NCI-H345 treated with DMSO at 0.1 percent for 48 hours (cell line): ENCODE measurements at regions not wholly inside any gene's neighbourhood (a gene's known extent, or its start where the extent isn't known, plus 50 kb on each side); places are given as distances from the start of the nearest gene placed in this dataset.

Source experiments
- DNase-seq: peaks from one replicate; lab custom pipeline; 2025; ENCODE audit not compliant: unreplicated experiment; lab: John Stamatoyannopoulos, UW

GRCh38 chr6:147023148-147023547, 181.1 kb upstream of the STXBP5 start:
- no peak for DNase-seq

- DNase-seq: no peak
Measured at GRCh38 chr6:147023581-147023980, 180.6 kb upstream of the STXBP5 start.

GRCh38 chr6:147029923-147030322, 174.3 kb upstream of the STXBP5 start:
- DNase-seq: no peak

GRCh38 chr6:147033267-147033666, 170.9 kb upstream of the STXBP5 start:
- DNase-seq: no peak

GRCh38 chr6:147035886-147036285, 168.3 kb upstream of the STXBP5 start:
- no peak for DNase-seq

GRCh38 chr6:147037881-147038280, 166.3 kb upstream of the STXBP5 start:
- DNase-seq: no peak

GRCh38 chr6:147040121-147040910, 163.9 kb upstream of the STXBP5 start:
- no peak for DNase-seq

- no peak for DNase-seq
Measured at GRCh38 chr6:147042679-147043078, 161.5 kb upstream of the STXBP5 start.

GRCh38 chr6:147043994-147044477, 160.2 kb upstream of the STXBP5 start:
- DNase-seq: no peak

GRCh38 chr6:147046141-147046877, 157.9 kb upstream of the STXBP5 start:
- no peak for DNase-seq

- no peak for DNase-seq
Measured at GRCh38 chr6:147048930-147049329, 155.3 kb upstream of the STXBP5 start.

GRCh38 chr6:147053311-147053921, 150.8 kb upstream of the STXBP5 start:
- no peak for DNase-seq

- DNase-seq: no peak
Measured at GRCh38 chr6:147054158-147054557, 150.1 kb upstream of the STXBP5 start.

- no peak for DNase-seq
Measured at GRCh38 chr6:147054871-147055270, 149.3 kb upstream of the STXBP5 start.

- no peak for DNase-seq
Measured at GRCh38 chr6:147055821-147056392, 148.3 kb upstream of the STXBP5 start.

GRCh38 chr6:147057188-147057587, 147.0 kb upstream of the STXBP5 start:
- no peak for DNase-seq

- no peak for DNase-seq
Measured at GRCh38 chr6:147057705-147058342, 146.4 kb upstream of the STXBP5 start.

- no peak for DNase-seq
Measured at GRCh38 chr6:147058786-147059385, 145.3 kb upstream of the STXBP5 start.

GRCh38 chr6:147060636-147061035, 143.6 kb upstream of the STXBP5 start:
- no peak for DNase-seq

GRCh38 chr6:147061252-147061651, 143.0 kb upstream of the STXBP5 start:
- no peak for DNase-seq
